SK-N-SH treated with all-trans-retinoic acid at 6 μM for 48 hours (cell line): ENCODE measurements at regions not wholly inside any gene's neighbourhood (a gene's known extent, or its start where the extent isn't known, plus 50 kb on each side); places are given as distances from the start of the nearest gene placed in this dataset.

Experiments used
- ATAC-seq: fragments of 200-7000 bp; cut with Tn5 transposase; 3 replicates; pipeline ENCODE4 v1.9.1; 2020; ENCODE audit warnings: mild to moderate bottlenecking, moderate library complexity
- ARNTL ChIP-seq: fragments of 450-650 bp; formaldehyde crosslinking; IDR thresholded peaks from 2 replicates; pipeline ENCODE4 v1.5.0; 2020; ENCODE audit warnings: low read depth, mild to moderate bottlenecking, moderate library complexity, borderline replicate concordance
- CSDC2 ChIP-seq: fragments of 250-450 bp; sonication (Bioruptor Pico); IDR thresholded peaks from 2 replicates; pipeline ENCODE4 v1.5.0; 2020; ENCODE audit warnings: mild to moderate bottlenecking, moderate library complexity
- CSRNP3 ChIP-seq: fragments of 250-450 bp; sonication (Bioruptor Pico); IDR thresholded peaks from 2 replicates; pipeline ENCODE4 v1.5.1; 2021; ENCODE audit warnings: mild to moderate bottlenecking, moderate library complexity
- ESRRG ChIP-seq: fragments of 250-450 bp; sonication (Bioruptor Pico); IDR thresholded peaks from 2 replicates; pipeline ENCODE4 v1.6.1; 2021; ENCODE audit warnings: mild to moderate bottlenecking
- GLIS3 ChIP-seq: fragments of 250-450 bp; sonication (Bioruptor Pico); IDR thresholded peaks from 2 replicates; pipeline ENCODE4 v1.5.0; 2020; ENCODE audit warnings: mild to moderate bottlenecking, moderate library complexity
- ISL1 ChIP-seq: fragments of 250-450 bp; sonication (Bioruptor Pico); IDR thresholded peaks from 2 replicates; pipeline ENCODE4 v2.1.2; 2022; ENCODE audit warnings: mild to moderate bottlenecking, moderate library complexity
- OSR1 ChIP-seq: fragments of 250-450 bp; sonication (Bioruptor Pico); IDR thresholded peaks from 2 replicates; pipeline ENCODE4 v1.8.0; 2022; ENCODE audit warnings: moderate library complexity, mild to moderate bottlenecking, inconsistent platforms
- PATZ1 ChIP-seq: fragments of 250-450 bp; sonication (Bioruptor Pico); IDR thresholded peaks from 2 replicates; pipeline ENCODE4 v1.8.0; 2020; ENCODE audit warnings: mild to moderate bottlenecking, moderate library complexity, borderline replicate concordance
- PPARA ChIP-seq: fragments of 250-450 bp; sonication (Bioruptor Pico); IDR thresholded peaks from 2 replicates; pipeline ENCODE4 v1.5.0; 2020; ENCODE audit warnings: mild to moderate bottlenecking, borderline replicate concordance
- SNAI2 ChIP-seq: fragments of 250-450 bp; sonication (Bioruptor Pico); IDR thresholded peaks from 2 replicates; pipeline ENCODE4 v1.5.0; 2020; ENCODE audit warnings: mild to moderate bottlenecking, moderate library complexity
- TCF4 ChIP-seq: fragments of 250-450 bp; sonication (Bioruptor Pico); IDR thresholded peaks from 2 replicates; pipeline ENCODE4 v1.8.0; 2021; ENCODE audit warnings: mild to moderate bottlenecking, moderate library complexity, borderline replicate concordance
- ZC3H10 ChIP-seq: fragments of 250-450 bp; sonication (Bioruptor Pico); IDR thresholded peaks from 2 replicates; pipeline ENCODE4 v1.5.1; 2021; ENCODE audit warnings: mild to moderate bottlenecking, moderate library complexity
- ZFP30 ChIP-seq: fragments of 450-650 bp; formaldehyde crosslinking; IDR thresholded peaks from 2 replicates; pipeline ENCODE4 v1.5.0; 2022; ENCODE audit warnings: mild to moderate bottlenecking, moderate library complexity
- ZNF565 ChIP-seq: fragments of 450-650 bp; formaldehyde crosslinking; conservative IDR thresholded peaks from 2 replicates; pipeline ENCODE4 v1.5.0; 2020; ENCODE audit warnings: low read depth, mild to moderate bottlenecking, moderate library complexity
- ZNF70 ChIP-seq: fragments of 450-650 bp; formaldehyde crosslinking; IDR thresholded peaks from 2 replicates; pipeline ENCODE4 v1.5.0; 2020; ENCODE audit warnings: mild to moderate bottlenecking, moderate library complexity
- TF ChIP-seq, protein P1 (sequence below): fragments of 250-450 bp; sonication (Bioruptor Pico); IDR thresholded peaks from 2 replicates; pipeline ENCODE4 v1.8.0; 2021; ENCODE audit warnings: low read depth, mild to moderate bottlenecking, moderate library complexity, borderline replicate concordance
- TF ChIP-seq, protein P2 (sequence below): fragments of 250-450 bp; sonication (Bioruptor Pico); IDR thresholded peaks from 2 replicates; pipeline ENCODE4 v1.5.1; 2020; ENCODE audit warnings: low read depth, mild to moderate bottlenecking, moderate library complexity
- TF ChIP-seq, protein P3 (sequence below): fragments of 250-450 bp; sonication (Bioruptor Pico); IDR thresholded peaks from 2 replicates; pipeline ENCODE4 v1.5.0; 2020; ENCODE audit warnings: mild to moderate bottlenecking, moderate library complexity

DNA sequence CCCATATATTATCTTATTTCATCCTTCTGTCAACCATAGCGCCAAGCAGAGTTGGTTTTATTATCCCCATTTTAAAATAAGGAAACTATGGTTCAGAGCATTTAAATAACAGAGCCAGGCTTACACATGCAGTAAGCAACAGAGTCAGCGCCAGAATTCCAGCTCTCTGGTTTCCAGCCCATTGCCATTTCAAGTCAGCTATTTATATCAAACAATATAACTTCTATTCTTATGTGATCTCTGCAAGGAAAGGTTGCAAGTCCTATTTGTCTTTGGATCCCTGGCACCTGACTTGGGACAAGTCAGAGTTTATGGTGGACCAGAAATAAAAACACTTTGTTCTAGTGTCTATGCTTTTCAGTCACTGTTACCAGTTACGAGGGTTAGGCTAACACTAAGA, 174.1 kb upstream of the EEA1 start:
- TF ChIP-seq ZFP30 (CRISPR knock-in tag) = no peak
- no peak for TF ChIP-seq ZC3H10 (CRISPR knock-in tag)
- TF ChIP-seq, protein P1, sequence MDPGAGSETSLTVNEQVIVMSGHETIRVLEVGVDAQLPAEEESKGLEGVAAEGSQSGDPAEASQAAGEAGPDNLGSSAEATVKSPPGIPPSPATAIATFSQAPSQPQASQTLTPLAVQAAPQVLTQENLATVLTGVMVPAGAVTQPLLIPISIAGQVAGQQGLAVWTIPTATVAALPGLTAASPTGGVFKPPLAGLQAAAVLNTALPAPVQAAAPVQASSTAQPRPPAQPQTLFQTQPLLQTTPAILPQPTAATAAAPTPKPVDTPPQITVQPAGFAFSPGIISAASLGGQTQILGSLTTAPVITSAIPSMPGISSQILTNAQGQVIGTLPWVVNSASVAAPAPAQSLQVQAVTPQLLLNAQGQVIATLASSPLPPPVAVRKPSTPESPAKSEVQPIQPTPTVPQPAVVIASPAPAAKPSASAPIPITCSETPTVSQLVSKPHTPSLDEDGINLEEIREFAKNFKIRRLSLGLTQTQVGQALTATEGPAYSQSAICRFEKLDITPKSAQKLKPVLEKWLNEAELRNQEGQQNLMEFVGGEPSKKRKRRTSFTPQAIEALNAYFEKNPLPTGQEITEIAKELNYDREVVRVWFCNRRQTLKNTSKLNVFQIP (CRISPR knock-in tag) = no peak
- TF ChIP-seq, protein P2, sequence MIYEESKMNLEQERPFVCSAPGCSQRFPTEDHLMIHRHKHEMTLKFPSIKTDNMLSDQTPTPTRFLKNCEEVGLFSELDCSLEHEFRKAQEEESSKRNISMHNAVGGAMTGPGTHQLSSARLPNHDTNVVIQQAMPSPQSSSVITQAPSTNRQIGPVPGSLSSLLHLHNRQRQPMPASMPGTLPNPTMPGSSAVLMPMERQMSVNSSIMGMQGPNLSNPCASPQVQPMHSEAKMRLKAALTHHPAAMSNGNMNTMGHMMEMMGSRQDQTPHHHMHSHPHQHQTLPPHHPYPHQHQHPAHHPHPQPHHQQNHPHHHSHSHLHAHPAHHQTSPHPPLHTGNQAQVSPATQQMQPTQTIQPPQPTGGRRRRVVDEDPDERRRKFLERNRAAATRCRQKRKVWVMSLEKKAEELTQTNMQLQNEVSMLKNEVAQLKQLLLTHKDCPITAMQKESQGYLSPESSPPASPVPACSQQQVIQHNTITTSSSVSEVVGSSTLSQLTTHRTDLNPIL (CRISPR knock-in tag) = no peak
- no peak for TF ChIP-seq ISL1 (CRISPR knock-in tag)
- TF ChIP-seq OSR1 (CRISPR knock-in tag) = no peak
- TF ChIP-seq GLIS3 = no peak
- TF ChIP-seq ZNF70 (CRISPR knock-in tag) = no peak
- no peak for TF ChIP-seq CSDC2
- TF ChIP-seq, protein P3, sequence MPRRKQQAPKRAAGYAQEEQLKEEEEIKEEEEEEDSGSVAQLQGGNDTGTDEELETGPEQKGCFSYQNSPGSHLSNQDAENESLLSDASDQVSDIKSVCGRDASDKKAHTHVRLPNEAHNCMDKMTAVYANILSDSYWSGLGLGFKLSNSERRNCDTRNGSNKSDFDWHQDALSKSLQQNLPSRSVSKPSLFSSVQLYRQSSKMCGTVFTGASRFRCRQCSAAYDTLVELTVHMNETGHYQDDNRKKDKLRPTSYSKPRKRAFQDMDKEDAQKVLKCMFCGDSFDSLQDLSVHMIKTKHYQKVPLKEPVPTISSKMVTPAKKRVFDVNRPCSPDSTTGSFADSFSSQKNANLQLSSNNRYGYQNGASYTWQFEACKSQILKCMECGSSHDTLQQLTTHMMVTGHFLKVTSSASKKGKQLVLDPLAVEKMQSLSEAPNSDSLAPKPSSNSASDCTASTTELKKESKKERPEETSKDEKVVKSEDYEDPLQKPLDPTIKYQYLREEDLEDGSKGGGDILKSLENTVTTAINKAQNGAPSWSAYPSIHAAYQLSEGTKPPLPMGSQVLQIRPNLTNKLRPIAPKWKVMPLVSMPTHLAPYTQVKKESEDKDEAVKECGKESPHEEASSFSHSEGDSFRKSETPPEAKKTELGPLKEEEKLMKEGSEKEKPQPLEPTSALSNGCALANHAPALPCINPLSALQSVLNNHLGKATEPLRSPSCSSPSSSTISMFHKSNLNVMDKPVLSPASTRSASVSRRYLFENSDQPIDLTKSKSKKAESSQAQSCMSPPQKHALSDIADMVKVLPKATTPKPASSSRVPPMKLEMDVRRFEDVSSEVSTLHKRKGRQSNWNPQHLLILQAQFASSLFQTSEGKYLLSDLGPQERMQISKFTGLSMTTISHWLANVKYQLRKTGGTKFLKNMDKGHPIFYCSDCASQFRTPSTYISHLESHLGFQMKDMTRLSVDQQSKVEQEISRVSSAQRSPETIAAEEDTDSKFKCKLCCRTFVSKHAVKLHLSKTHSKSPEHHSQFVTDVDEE (CRISPR knock-in tag) = no peak
- TF ChIP-seq ZNF565 (CRISPR knock-in tag) = no peak
- TF ChIP-seq SNAI2 (CRISPR knock-in tag) = no peak
- TF ChIP-seq ARNTL (CRISPR knock-in tag) = no peak
- no peak for TF ChIP-seq ESRRG (CRISPR knock-in tag)
- TF ChIP-seq TCF4 (CRISPR knock-in tag) = no peak
- TF ChIP-seq PATZ1 (CRISPR knock-in tag) = no peak
- no peak for TF ChIP-seq PPARA (CRISPR knock-in tag)
- TF ChIP-seq CSRNP3 = no peak
- ATAC-seq = no peak

DNA sequence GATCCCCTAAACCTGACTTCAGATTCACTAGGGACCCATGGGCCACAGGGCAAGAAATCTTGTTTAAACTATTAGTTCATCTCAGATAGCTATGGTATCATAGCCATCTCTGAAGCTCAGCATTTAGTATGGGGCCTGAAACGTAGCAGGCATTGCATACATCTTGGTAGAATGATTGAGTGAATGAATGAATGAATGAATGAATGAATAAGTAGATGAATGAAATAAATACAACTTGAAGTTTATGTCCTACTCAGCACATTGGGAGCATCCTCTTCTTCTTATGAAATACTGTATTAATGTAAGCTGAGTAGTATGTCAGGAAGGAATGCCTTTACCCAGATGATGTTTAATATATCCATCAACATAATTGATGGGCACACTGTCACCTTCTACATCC, 175.4 kb upstream of the EEA1 start:
- TF ChIP-seq OSR1 (CRISPR knock-in tag) = no peak
- no peak for ATAC-seq

- TF ChIP-seq GLIS3 = no peak
- TF ChIP-seq CSRNP3 = no peak
- TF ChIP-seq ZNF565 (CRISPR knock-in tag) = no peak
- TF ChIP-seq ZFP30 (CRISPR knock-in tag) = no peak
- TF ChIP-seq, protein P3 (CRISPR knock-in tag) = no peak
- TF ChIP-seq, all 23 proteins: peak for 0
- ATAC-seq = no peak
These were observed 177.8 kb upstream of the EEA1 start for GRCh38 chr12:93106910-93107309.
